ENCODE measurements at regions not wholly inside any gene's neighbourhood (a gene's known extent, or its start where the extent isn't known, plus 50 kb on each side); places are given as distances from the start of the nearest gene placed in this dataset.
A peak's percentile ranks its signal among the peaks of the same experiment; 100 is the strongest.

GRCh38 chr4:22595684-22596083 is 79.8 kb upstream of the ADGRA3 start:
- Histone ChIP-seq H2BK5ac (ENCODE audit: low read depth, low read length) (no peak overlapping the region), H3K27me3 (replicated peaks in 1 of 4; ENCODE audit: control insufficient read depth in 3 of 4, extremely low read depth in 1 of 4, insufficient read depth in 3 of 4, low read length in 3 of 4) (no peaks in the 10 kb centered on the region), H3K79me1 (ENCODE audit: low read depth, low read length) (no peaks in the 10 kb centered on the region), H2BK20ac (ENCODE audit: low read length) (no peak overlapping the region), H3K79me2 (ENCODE audit: control insufficient read depth in 1 of 2, insufficient read depth in 2 of 2, low read length in 2 of 2) (no peaks in the 10 kb centered on the region), H3K27ac (ENCODE audit: low read depth, low read length) (no peak overlapping the region), H3K14ac (ENCODE audit: insufficient read length) (no peak overlapping the region), H3K4me3 (ENCODE audit: extremely low read depth in 1 of 4, insufficient read depth in 2 of 4, low read depth in 3 of 4, low read length in 4 of 4) (no peak overlapping the region), H4K20me1 (replicated peaks in 1 of 2; ENCODE audit: control insufficient read depth in 1 of 2, insufficient read depth in 2 of 2, low read length in 2 of 2) (no peaks in the 10 kb centered on the region), H3K36me3 (ENCODE audit: control insufficient read depth in 2 of 4, insufficient read depth in 4 of 4, low read length in 3 of 4) (no peaks in the 10 kb centered on the region), H2BK12ac (ENCODE audit: low read depth, low read length) (no peak overlapping the region), H3K23me2 (ENCODE audit: low read depth, low read length) (no peaks in the 10 kb centered on the region), H4K5ac (ENCODE audit: insufficient read length, low read depth, low read length) (no peak overlapping the region), H2AK5ac (ENCODE audit: low read depth, low read length) (no peak overlapping the region), H4K91ac (replicated peaks; ENCODE audit: insufficient read length, low read length) (no peak overlapping the region), H3K4me1 (replicated peaks in 1 of 4; ENCODE audit: control insufficient read depth in 3 of 4, insufficient read depth in 4 of 4, low read length in 3 of 4) (no peaks in the 10 kb centered on the region), H3K4me2 (ENCODE audit: insufficient read depth in 1 of 2, low read depth in 2 of 2, low read length in 2 of 2) (no peak overlapping the region), H3K9me3 (ENCODE audit: insufficient read depth in 2 of 2, low read depth in 1 of 2, low read length in 1 of 2) (no peaks in the 10 kb centered on the region), H3K9ac (replicated peaks in 1 of 4; ENCODE audit: extremely low read depth in 1 of 4, low read depth in 3 of 4, low read length in 3 of 4) (no peak overlapping the region), H3K18ac (ENCODE audit: extremely low read depth, low read length) (no peak overlapping the region), H3K23ac (ENCODE audit: insufficient read length) (no peak overlapping the region), H3K4ac (replicated peaks; ENCODE audit: insufficient read length, low read depth, low read length) (no peak overlapping the region), H2AFZ (ENCODE audit: low read length) (no peak overlapping the region), H4K8ac (ENCODE audit: extremely low read depth, insufficient read depth, low read length) (no peak overlapping the region), H3K56ac (replicated peaks; ENCODE audit: insufficient read length, low read depth, low read length) (no peak overlapping the region), H2BK15ac (ENCODE audit: low read length) (no peak overlapping the region), H2BK120ac (replicated peaks; ENCODE audit: low read depth, low read length) (no peak overlapping the region)
- POLR2A ChIA-PET (ENCODE audit: partially characterized antibody), result no interaction called here
- no peak for TF ChIP-seq POLR2A (IDR thresholded peaks at IDR 0.05; ENCODE audit: control extremely low read depth in 1 of 2, low read depth in 2 of 2, low read length in 2 of 2)
- peak; percentile 13 for FAIRE-seq
- 84% methylated on average over 3 of the region's 3 CpGs; no CpG with 5 or more reads in 1 of the 2 experiments for WGBS, 2 experiments (ENCODE audit: extremely low coverage in 1 of 2, insufficient coverage in 1 of 2, insufficient read length in 1 of 2, insufficient replicate concordance in 2 of 2, low coverage in 1 of 2, low lambda C conversion rate in 2 of 2, missing lambda C conversion rate in 1 of 2)
- CTCF ChIA-PET (ENCODE audit: partially characterized antibody), result interaction anchor here (0.9 to 1.0 kb wide), 2 partner anchors 10 to 206 kb away, joined by 3 to 4 read pairs; no protein-coding TSS in a partner anchor
- DNase-seq (ENCODE audit: low read depth in 1 of 2, low spot score in 2 of 2), result no peak

Measured in H1 (cell line).